MM.1S (cell line): ENCODE measurements at regions not wholly inside any gene's neighbourhood (a gene's known extent, or its start where the extent isn't known, plus 50 kb on each side); places are given as distances from the start of the nearest gene placed in this dataset.

Experiments used
- DNase-seq: peaks from one replicate; pipeline ENCODE4 v3.0.0-alpha.2; 2015
- H2AFZ ChIP-seq: fragments of 300-600 bp; sonication (generic); 2 replicates; pipeline ENCODE4 v1.6.0; 2016; ENCODE audit warnings: antibody characterized with exemption, low read length
- H3F3A ChIP-seq: fragments of 300-600 bp; sonication (generic); 2 replicates; pipeline ENCODE4 v1.6.1; 2016; ENCODE audit warnings: mild to moderate bottlenecking, antibody characterized with exemption, low read length, moderate library complexity, mixed read lengths; ENCODE audit not compliant: insufficient read depth
- H3K27ac ChIP-seq: fragments of 300-600 bp; sonication (generic); 2 replicates; pipeline ENCODE4 v1.5.1; 2016; ENCODE audit warnings: mild to moderate bottlenecking, low read length
- H3K27me3 ChIP-seq: fragments of 300-600 bp; sonication (generic); replicated peaks from 2 replicates; pipeline ENCODE4 v1.6.0; 2016; ENCODE audit warnings: low read length; ENCODE audit not compliant: insufficient read depth
- H3K36me3 ChIP-seq: fragments of 300-600 bp; sonication (generic); replicated peaks from 2 replicates; pipeline ENCODE4 v1.6.1; 2016; ENCODE audit warnings: mild to moderate bottlenecking, low read length, mixed read lengths; ENCODE audit not compliant: insufficient read depth
- H3K4me1 ChIP-seq: fragments of 300-600 bp; sonication (generic); 2 replicates; pipeline ENCODE4 v1.6.1; 2016; ENCODE audit warnings: low read length, mixed read lengths
- H3K4me2 ChIP-seq: fragments of 300-600 bp; sonication (generic); 2 replicates; pipeline ENCODE4 v1.6.0; 2016; ENCODE audit warnings: low read depth, low read length
- H3K4me3 ChIP-seq: fragments of 300-600 bp; sonication (generic); 2 replicates; pipeline ENCODE4 v1.5.1; 2016; ENCODE audit warnings: low read length, mixed read lengths
- H3K79me2 ChIP-seq: fragments of 300-600 bp; sonication (generic); 2 replicates; pipeline ENCODE4 v1.6.1; 2016; ENCODE audit warnings: mixed run types, low read length, mixed read lengths
- H3K9ac ChIP-seq: fragments of 300-600 bp; sonication (generic); 2 replicates; pipeline ENCODE4 v1.6.1; 2016; ENCODE audit warnings: low read length, mixed read lengths
- H3K9me2 ChIP-seq: fragments of 300-600 bp; sonication (generic); replicated peaks from 2 replicates; pipeline ENCODE4 v1.6.1; 2016; ENCODE audit warnings: mild to moderate bottlenecking, low read length, mixed read lengths; ENCODE audit not compliant: insufficient read depth
- H3K9me3 ChIP-seq: fragments of 300-600 bp; sonication (generic); replicated peaks from 2 replicates; pipeline ENCODE4 v1.6.1; 2016; ENCODE audit warnings: mild to moderate bottlenecking, low read length, mixed read lengths; ENCODE audit not compliant: insufficient read depth
- H4K20me1 ChIP-seq: fragments of 300-600 bp; sonication (generic); 2 replicates; pipeline ENCODE4 v1.6.1; 2016; ENCODE audit warnings: mild to moderate bottlenecking, low read length, moderate library complexity, mixed read lengths; ENCODE audit not compliant: insufficient read depth
- CTCF ChIP-seq: fragments of 300-600 bp; sonication (generic); IDR thresholded peaks from 2 replicates; pipeline ENCODE4 v1.5.1; 2016; ENCODE audit warnings: antibody characterized with exemption, low read length, mixed read lengths
- EZH2 ChIP-seq: fragments of 300-600 bp; sonication (generic); optimal IDR thresholded peaks from 2 replicates; pipeline ENCODE3; 2017; ENCODE audit warnings: low read depth, mild to moderate bottlenecking, antibody characterized with exemption, low read length, mixed read lengths
- EZH2phosphoT487 ChIP-seq: fragments of 300-600 bp; sonication (generic); IDR thresholded peaks from 2 replicates; pipeline ENCODE4 v1.6.1; 2018; ENCODE audit warnings: antibody characterized with exemption, low read length

GRCh38 chrX:33784548-33784947 lies 347.6 kb downstream of the FAM47A start:
- no peak overlapping the region for H3K4me2 ChIP-seq

GRCh38 chrX:33741807-33742206 lies 390.3 kb downstream of the FAM47A start:
- Histone ChIP-seq H3K9me2 (no peaks in the 10 kb centered on the region), H3K79me2 (no peaks in the 10 kb centered on the region), H3K27ac (no peak overlapping the region), H3K9ac (no peak overlapping the region), H3K27me3 (no peaks in the 10 kb centered on the region), H2AFZ (no peak overlapping the region), H3F3A (no peaks in the 10 kb centered on the region), H3K4me2 (no peak overlapping the region), H3K4me1 (no peaks in the 10 kb centered on the region), H3K36me3 (no peaks in the 10 kb centered on the region), H4K20me1 (no peaks in the 10 kb centered on the region), H3K4me3 (no peak overlapping the region), H3K9me3 (no peaks in the 10 kb centered on the region)
- DNase-seq, result no peak
- no peak for TF ChIP-seq CTCF
- TF ChIP-seq EZH2, result no peak
- TF ChIP-seq EZH2phosphoT487, result no peak

More at GRCh38 chrX:33784548-33784947, 347.6 kb downstream of the FAM47A start:
- Histone ChIP-seq H3K27me3 (no peaks in the 10 kb centered on the region), H2AFZ (no peak overlapping the region), H3K9ac (no peak overlapping the region), H3K9me3 (no peaks in the 10 kb centered on the region), H3K27ac (no peak overlapping the region), H3F3A (no peaks in the 10 kb centered on the region), H3K9me2 (no peaks in the 10 kb centered on the region), H3K4me3 (no peak overlapping the region), H3K36me3 (no peaks in the 10 kb centered on the region), H3K4me1 (no peaks in the 10 kb centered on the region), H3K79me2 (no peaks in the 10 kb centered on the region), H4K20me1 (no peaks in the 10 kb centered on the region)
- DNase-seq, result no peak
- TF ChIP-seq EZH2phosphoT487 (no peak), EZH2 (no peak), CTCF (no peak)

DNA sequence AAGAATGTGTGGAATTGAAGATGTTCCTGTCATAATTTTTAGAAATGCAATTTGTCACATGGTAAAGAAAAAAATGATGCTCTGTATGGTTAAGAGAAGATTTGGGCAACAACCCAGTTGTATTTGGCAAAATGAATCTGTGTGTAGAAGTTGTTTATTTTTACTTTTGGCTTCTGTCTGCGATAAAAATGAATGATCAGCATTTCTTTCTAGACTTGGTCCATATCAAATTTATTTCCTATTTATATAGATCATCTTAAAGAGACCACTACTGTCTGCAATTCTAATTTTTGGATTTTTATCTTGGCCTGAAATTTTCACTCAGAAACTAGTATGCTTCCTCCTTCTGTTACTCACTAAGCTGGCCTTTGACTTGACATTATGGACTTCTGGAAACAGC lies 396.9 kb downstream of the FAM47A start:
- H3K4me2 ChIP-seq, result no peak overlapping the region
- no peak for DNase-seq
- no peaks in the 10 kb centered on the region for H3K79me2 ChIP-seq
- no peak overlapping the region for H3K4me3 ChIP-seq
- H4K20me1 ChIP-seq, result no peaks in the 10 kb centered on the region
- no peaks in the 10 kb centered on the region for H3K9me2 ChIP-seq
- H3K36me3 ChIP-seq, result no peaks in the 10 kb centered on the region
- no peak for TF ChIP-seq EZH2
- no peak for TF ChIP-seq CTCF
- TF ChIP-seq EZH2phosphoT487, result no peak
- H2AFZ ChIP-seq, result no peak overlapping the region
- H3K9ac ChIP-seq, result no peak overlapping the region
- H3K27ac ChIP-seq, result no peak overlapping the region
- H3K4me1 ChIP-seq, result no peaks in the 10 kb centered on the region
- no peaks in the 10 kb centered on the region for H3K27me3 ChIP-seq
- H3F3A ChIP-seq, result no peaks in the 10 kb centered on the region
- no peaks in the 10 kb centered on the region for H3K9me3 ChIP-seq
